ENCODE measurements at regions not wholly inside any gene's neighbourhood (a gene's known extent, or its start where the extent isn't known, plus 50 kb on each side); places are given as distances from the start of the nearest gene placed in this dataset.

GRCh38 chr12:40439771-40440492, 215.1 kb downstream of the LRRK2 start:
- Histone ChIP-seq H2AFZ (ENCODE audit: insufficient read depth, low read depth, low read length, poor library complexity, severe bottlenecking) (no peak overlapping the region), H3K4me2 (replicated peaks; ENCODE audit: extremely low read depth, low read length, poor library complexity, severe bottlenecking) (no peak overlapping the region), H3K4me3 (replicated peaks in 1 of 3; ENCODE audit: low read depth in 2 of 3, low read length in 3 of 3) (no peak overlapping the region), H3K36me3 (replicated peaks in 1 of 2; ENCODE audit: control insufficient read depth in 1 of 2, insufficient read depth in 2 of 2, low read length in 2 of 2) (no peaks in the 10 kb centered on the region), H3K4me1 (ENCODE audit: control insufficient read depth in 1 of 2, insufficient read depth in 2 of 2, low read length in 2 of 2) (no peaks in the 10 kb centered on the region), H4K20me1 (ENCODE audit: insufficient read depth, low read length) (no peaks in the 10 kb centered on the region), H3K27ac (ENCODE audit: low read depth in 1 of 2, low read length in 2 of 2) (no peak overlapping the region), H3K27me3 (ENCODE audit: control insufficient read depth in 2 of 2, insufficient read depth in 2 of 2, low read length in 2 of 2) (no peaks in the 10 kb centered on the region), H3K9ac (ENCODE audit: insufficient read depth, low read length, poor library complexity, severe bottlenecking) (no peak overlapping the region), H3K9me3 (replicated peaks in 1 of 2; ENCODE audit: control insufficient read depth in 1 of 2, insufficient read depth in 1 of 2, low read length in 2 of 2) (no peaks in the 10 kb centered on the region), H3K79me2 (ENCODE audit: insufficient read depth, low read length) (no peaks in the 10 kb centered on the region)
- peaks cover 0 to 5% (median 0%) of the 10 kb centered on the region in 3 donors for H3K27me3 Mint-ChIP-seq (ENCODE audit: low read depth in 3 of 3)
- intact Hi-C loops (cut with micrococcal nuclease), result no loop called here
- no peaks in the 10 kb centered on the region for H3K4me1 Mint-ChIP-seq
- peaks cover 0 to 3% (median 0%) of the 10 kb centered on the region in 7 donors for H3K9me3 Mint-ChIP-seq
- TF ChIP-seq, protein P1, sequence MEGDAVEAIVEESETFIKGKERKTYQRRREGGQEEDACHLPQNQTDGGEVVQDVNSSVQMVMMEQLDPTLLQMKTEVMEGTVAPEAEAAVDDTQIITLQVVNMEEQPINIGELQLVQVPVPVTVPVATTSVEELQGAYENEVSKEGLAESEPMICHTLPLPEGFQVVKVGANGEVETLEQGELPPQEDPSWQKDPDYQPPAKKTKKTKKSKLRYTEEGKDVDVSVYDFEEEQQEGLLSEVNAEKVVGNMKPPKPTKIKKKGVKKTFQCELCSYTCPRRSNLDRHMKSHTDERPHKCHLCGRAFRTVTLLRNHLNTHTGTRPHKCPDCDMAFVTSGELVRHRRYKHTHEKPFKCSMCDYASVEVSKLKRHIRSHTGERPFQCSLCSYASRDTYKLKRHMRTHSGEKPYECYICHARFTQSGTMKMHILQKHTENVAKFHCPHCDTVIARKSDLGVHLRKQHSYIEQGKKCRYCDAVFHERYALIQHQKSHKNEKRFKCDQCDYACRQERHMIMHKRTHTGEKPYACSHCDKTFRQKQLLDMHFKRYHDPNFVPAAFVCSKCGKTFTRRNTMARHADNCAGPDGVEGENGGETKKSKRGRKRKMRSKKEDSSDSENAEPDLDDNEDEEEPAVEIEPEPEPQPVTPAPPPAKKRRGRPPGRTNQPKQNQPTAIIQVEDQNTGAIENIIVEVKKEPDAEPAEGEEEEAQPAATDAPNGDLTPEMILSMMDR (IDR thresholded peaks at IDR 0.05), result no peak
- WGBS (ENCODE audit: insufficient coverage), result 100% methylated on average over 1 of the region's 2 CpGs
- H3K36me3 Mint-ChIP-seq, result no peaks in the 10 kb centered on the region
- no peak for DNase-seq
- no peak overlapping the region for H3K27ac Mint-ChIP-seq
- H3K4me3 Mint-ChIP-seq, result no peak overlapping the region

GRCh38 chr12:40444174-40444573, 219.4 kb downstream of the LRRK2 start:
- Mint-ChIP-seq H3K4me1 (no peaks in the 10 kb centered on the region), H3K9me3 (peaks cover 1 to 6% (median 3%) of the 10 kb centered on the region in 7 donors), H3K36me3 (no peaks in the 10 kb centered on the region), H3K27me3 (ENCODE audit: low read depth in 3 of 3) (peaks cover 0 to 6% (median 0%) of the 10 kb centered on the region in 3 donors), H3K27ac (no peak overlapping the region), H3K4me3 (no peak overlapping the region)
- Histone ChIP-seq H4K20me1 (ENCODE audit: insufficient read depth, low read length) (no peaks in the 10 kb centered on the region), H3K36me3 (replicated peaks in 1 of 2; ENCODE audit: control insufficient read depth in 1 of 2, insufficient read depth in 2 of 2, low read length in 2 of 2) (no peaks in the 10 kb centered on the region), H3K27me3 (ENCODE audit: control insufficient read depth in 2 of 2, insufficient read depth in 2 of 2, low read length in 2 of 2) (no peaks in the 10 kb centered on the region), H3K79me2 (ENCODE audit: insufficient read depth, low read length) (no peaks in the 10 kb centered on the region), H3K4me1 (ENCODE audit: control insufficient read depth in 1 of 2, insufficient read depth in 2 of 2, low read length in 2 of 2) (no peaks in the 10 kb centered on the region), H3K4me3 (replicated peaks in 1 of 3; ENCODE audit: low read depth in 2 of 3, low read length in 3 of 3) (no peak overlapping the region), H2AFZ (ENCODE audit: insufficient read depth, low read depth, low read length, poor library complexity, severe bottlenecking) (no peak overlapping the region), H3K9me3 (replicated peaks in 1 of 2; ENCODE audit: control insufficient read depth in 1 of 2, insufficient read depth in 1 of 2, low read length in 2 of 2) (no peaks in the 10 kb centered on the region), H3K9ac (ENCODE audit: insufficient read depth, low read length, poor library complexity, severe bottlenecking) (no peak overlapping the region), H3K4me2 (replicated peaks; ENCODE audit: extremely low read depth, low read length, poor library complexity, severe bottlenecking) (no peak overlapping the region), H3K27ac (ENCODE audit: low read depth in 1 of 2, low read length in 2 of 2) (no peak overlapping the region)
- DNase-seq, result no peak
- WGBS (ENCODE audit: insufficient coverage), result 92% methylated on average over 2 of the region's 5 CpGs
- TF ChIP-seq, protein P1 (IDR thresholded peaks at IDR 0.05), result no peak
- intact Hi-C loops (cut with micrococcal nuclease), result no loop called here

Data from CD14-positive monocyte (primary cell).